ENCODE measurements at regions not wholly inside any gene's neighbourhood (a gene's known extent, or its start where the extent isn't known, plus 50 kb on each side); places are given as distances from the start of the nearest gene placed in this dataset.

- no peak for TF ChIP-seq PKNOX1 (IDR thresholded peaks at IDR 0.05)
- no peak for TF ChIP-seq FOXA1 (IDR thresholded peaks at IDR 0.05)
- TF ChIP-seq ELF4 (IDR thresholded peaks at IDR 0.05): no peak
- no peak for TF ChIP-seq NFRKB (IDR thresholded peaks at IDR 0.05)
- no peak for TF ChIP-seq SP1 (IDR thresholded peaks at IDR 0.05)
- no peak for TF ChIP-seq FOXM1 (IDR thresholded peaks at IDR 0.05; ENCODE audit: borderline replicate concordance)
- TF ChIP-seq ARNT (IDR thresholded peaks at IDR 0.05): no peak
- TF ChIP-seq LEF1 (IDR thresholded peaks at IDR 0.05; ENCODE audit: borderline replicate concordance): no peak
Observed at GRCh38 chr5:3325972-3326840, 269.4 kb upstream of the IRX1 start.

Data from HEK293T (cell line).